GM21381 (cell line): ENCODE measurements at regions not wholly inside any gene's neighbourhood (a gene's known extent, or its start where the extent isn't known, plus 50 kb on each side); places are given as distances from the start of the nearest gene placed in this dataset.
"Not testable (repeated sequence)": the region's sequence is repeated elsewhere in the genome, so short reads cannot be mapped to it uniquely, and the experiment has no call there.

Experiments used
- ATAC-seq: cut with Tn5 transposase; IDR thresholded peaks from one replicate; pipeline ENCODE4 v1.9.1; 2021; ENCODE audit warnings: mild to moderate bottlenecking, moderate library complexity; ENCODE audit not compliant: unreplicated experiment

GRCh38 chr1:222014001-222014400 is 272.1 kb upstream of the DUSP10 start:
- ATAC-seq: no peak

GRCh38 chr1:222012816-222013215 is 270.9 kb upstream of the DUSP10 start:
- no peak for ATAC-seq

GRCh38 chr1:222010306-222010705 is 268.4 kb upstream of the DUSP10 start:
- no peak for ATAC-seq

GRCh38 chr1:222009105-222009730 is 267.3 kb upstream of the DUSP10 start:
- peak; percentile 71 for ATAC-seq

GRCh38 chr1:222006715-222007114 is 264.8 kb upstream of the DUSP10 start:
- ATAC-seq: no peak

- no peak for ATAC-seq
Measured at GRCh38 chr1:222004784-222005183, 262.9 kb upstream of the DUSP10 start.

GRCh38 chr1:222004034-222004433 is 262.1 kb upstream of the DUSP10 start:
- ATAC-seq: no peak

GRCh38 chr1:222002503-222002902 is 260.6 kb upstream of the DUSP10 start:
- no peak for ATAC-seq

- ATAC-seq: no peak
Measured at GRCh38 chr1:222000131-222000530, 258.2 kb upstream of the DUSP10 start.

- ATAC-seq: no peak
Measured at GRCh38 chr1:221998781-221999180, 256.9 kb upstream of the DUSP10 start.

GRCh38 chr1:221998186-221998612 is 256.3 kb upstream of the DUSP10 start:
- no peak for ATAC-seq

GRCh38 chr1:221997012-221997411 is 255.1 kb upstream of the DUSP10 start:
- ATAC-seq: not testable (repeated sequence)

GRCh38 chr1:221994939-221995338 is 253.1 kb upstream of the DUSP10 start:
- no peak for ATAC-seq

GRCh38 chr1:221994274-221994698 is 252.4 kb upstream of the DUSP10 start:
- peak; percentile 48 for ATAC-seq

GRCh38 chr1:221993444-221993948 is 251.6 kb upstream of the DUSP10 start:
- no peak for ATAC-seq

- peak; percentile 35 for ATAC-seq
Measured at GRCh38 chr1:221992427-221992826, 250.5 kb upstream of the DUSP10 start.

GRCh38 chr1:221991221-221991620 is 249.3 kb upstream of the DUSP10 start:
- no peak for ATAC-seq

GRCh38 chr1:221989741-221990140 is 247.9 kb upstream of the DUSP10 start:
- ATAC-seq: no peak

GRCh38 chr1:221988829-221989228 is 246.9 kb upstream of the DUSP10 start:
- ATAC-seq: no peak

- no peak for ATAC-seq
Measured at GRCh38 chr1:221987860-221988520, 246.1 kb upstream of the DUSP10 start.

GRCh38 chr1:221983444-221983843 is 241.6 kb upstream of the DUSP10 start:
- no peak for ATAC-seq

- ATAC-seq: no peak
Measured at GRCh38 chr1:221981461-221981860, 239.6 kb upstream of the DUSP10 start.
